HepG2 (cell line): ENCODE measurements at regions not wholly inside any gene's neighbourhood (a gene's known extent, or its start where the extent isn't known, plus 50 kb on each side); places are given as distances from the start of the nearest gene placed in this dataset.
"Not testable (repeated sequence)": the region's sequence is repeated elsewhere in the genome, so short reads cannot be mapped to it uniquely, and the experiment has no call there.

ENCODE experiments used
- ATAC-seq: fragments of 200-7000 bp; cut with Tn5 transposase; 3 replicates; pipeline ENCODE4 v1.9.1; 2020; ENCODE audit warnings: mild to moderate bottlenecking, moderate library complexity
- BruUV-seq: library from RNA; stranded (reverse); fragments of 400-500 nt; replicated peaks from 2 replicates; lab custom pipeline; 2021; lab: Mats Ljungman, UMichigan
- CTCF ChIA-PET: fragments of 300-600 bp; formaldehyde crosslinking; extraction: SDS; loops from one replicate; lab custom pipeline; 2021; ENCODE audit warnings: low total read pairs, inconsistent platforms, low intra/inter-chr PET ratio; lab: Yijun Ruan, JAX
- POLR2A ChIA-PET: fragments of 350-600 bp; sonication (Branson Sonifier 250); formaldehyde crosslinking; loops from one replicate; lab custom pipeline; 2020; ENCODE audit warnings: antibody characterized with exemption, inconsistent platforms; lab: Yijun Ruan, JAX
- DNase-seq: peaks from one replicate; pipeline ENCODE4 v3.0.0-alpha.2; 2015; ENCODE audit warnings: low spot score
- FAIRE-seq: peaks from 3 replicates; lab custom pipeline; 2011; peaks lifted over from hg19 to GRCh38; lab: Jason Lieb, UNC
- H2AFZ ChIP-seq: one replicate; pipeline ENCODE4 v1.6.1; 2011; ENCODE audit warnings: low read length, inconsistent platforms
- H3K27ac ChIP-seq: fragments of 300-600 bp; 3 replicates; pipeline ENCODE4 v1.8.0; 2011; ENCODE audit warnings: mixed run types, mild to moderate bottlenecking, mixed read lengths, low read length, inconsistent platforms; ENCODE audit not compliant: insufficient read depth; ENCODE audit errors: extremely low read length
- H3K27me3 ChIP-seq, 2 experiments: fragments of 200-600 bp in 1 of 2; 2 replicates in 1 of 2; 3 replicates in 1 of 2; pipeline versions ENCODE4 v1.6.0 to v1.8.0; 2011; ENCODE audit warnings: low read length in 2 of 2, mild to moderate bottlenecking in 2 of 2, moderate library complexity in 2 of 2, inconsistent platforms in 1 of 2; ENCODE audit not compliant: insufficient read depth in 2 of 2, control insufficient read depth in 1 of 2
- H3K36me3 ChIP-seq, 2 experiments: fragments of 200-600 bp in 1 of 2; replicated peaks in 1 of 2; 2 replicates in 1 of 2; 3 replicates in 1 of 2; pipeline versions ENCODE4 v1.5.1 to v1.8.0; 2011; ENCODE audit warnings: low read length in 2 of 2, inconsistent platforms in 1 of 2; ENCODE audit not compliant: insufficient read depth in 2 of 2, control insufficient read depth in 1 of 2
- H3K4me1 ChIP-seq: 2 replicates; pipeline ENCODE4 v1.5.1; 2012; ENCODE audit warnings: low read length, inconsistent platforms; ENCODE audit not compliant: insufficient read depth
- H3K4me2 ChIP-seq: 2 replicates; pipeline ENCODE4 v1.6.0; 2011; ENCODE audit warnings: low read depth, low read length, inconsistent platforms
- H3K4me3 ChIP-seq, 3 experiments: fragments of 200-600 bp in 1 of 3; sonication (generic), shearing (Covaris generic) in 1 of 3; replicated peaks in 1 of 3; 2 replicates each; pipeline ENCODE4 v1.5.1; 2011 to 2016; ENCODE audit warnings: low read length in 3 of 3, inconsistent platforms in 2 of 3, low read depth in 2 of 3, mild to moderate bottlenecking in 2 of 3, control low read depth in 1 of 3, mixed read lengths in 1 of 3; ENCODE audit not compliant: insufficient read depth in 1 of 3
- H3K79me2 ChIP-seq: one replicate; pipeline ENCODE4 v1.6.1; 2011; ENCODE audit warnings: low read length, inconsistent platforms; ENCODE audit not compliant: insufficient read depth
- H3K9ac ChIP-seq: 2 replicates; pipeline ENCODE4 v1.6.0; 2011; ENCODE audit warnings: mild to moderate bottlenecking, low read depth, low read length, inconsistent platforms; ENCODE audit not compliant: insufficient read depth
- H3K9me3 ChIP-seq: 2 replicates; pipeline ENCODE4 v1.5.1; 2012; ENCODE audit warnings: mild to moderate bottlenecking, low read length
- H4K20me1 ChIP-seq: 2 replicates; pipeline ENCODE4 v1.6.0; 2011; ENCODE audit warnings: inconsistent platforms, mild to moderate bottlenecking, low read length, moderate library complexity; ENCODE audit not compliant: insufficient read depth
- ZNF260 ChIP-seq: sonication (generic); formaldehyde crosslinking; IDR thresholded peaks from 2 replicates; pipeline ENCODE4 v1.4.0; 2020; ENCODE audit warnings: missing genetic modification reagents, low read depth, mild to moderate bottlenecking, borderline replicate concordance
- ZNF792 ChIP-seq: IDR thresholded peaks from 2 replicates; pipeline ENCODE4 v1.6.1; 2016
- WGBS: methylation state at CpG from one replicate; pipeline ENCODE4 v1.1.6; 2017; ENCODE audit warnings: low lambda C conversion rate; 5-methylcytosine and 5-hydroxymethylcytosine counted together
- in situ Hi-C: cut with HindIII; loops from 2 replicates; pipeline ENCODE4 v1.10.0; 2017; ENCODE audit warnings: low pct_unique_long_range_greater_than_20kb; ENCODE audit not compliant: extremely low pct_ligation_motif_present
- intact Hi-C: fragments of 100-400 bp; cut with micrococcal nuclease; formaldehyde crosslinking; loops from one replicate; pipeline ENCODE4 v1.10.0; 2022; ENCODE audit not compliant: unreplicated experiment
- TF ChIP-seq, protein P1 (sequence below): sonication (generic); formaldehyde crosslinking; IDR thresholded peaks from 2 replicates; pipeline ENCODE4 v1.4.0; 2020; ENCODE audit warnings: missing genetic modification reagents, borderline replicate concordance

GRCh38 chr1:88514544-88515060 lies 169.5 kb upstream of the PKN2 start (continued):
- TF ChIP-seq, protein P1, sequence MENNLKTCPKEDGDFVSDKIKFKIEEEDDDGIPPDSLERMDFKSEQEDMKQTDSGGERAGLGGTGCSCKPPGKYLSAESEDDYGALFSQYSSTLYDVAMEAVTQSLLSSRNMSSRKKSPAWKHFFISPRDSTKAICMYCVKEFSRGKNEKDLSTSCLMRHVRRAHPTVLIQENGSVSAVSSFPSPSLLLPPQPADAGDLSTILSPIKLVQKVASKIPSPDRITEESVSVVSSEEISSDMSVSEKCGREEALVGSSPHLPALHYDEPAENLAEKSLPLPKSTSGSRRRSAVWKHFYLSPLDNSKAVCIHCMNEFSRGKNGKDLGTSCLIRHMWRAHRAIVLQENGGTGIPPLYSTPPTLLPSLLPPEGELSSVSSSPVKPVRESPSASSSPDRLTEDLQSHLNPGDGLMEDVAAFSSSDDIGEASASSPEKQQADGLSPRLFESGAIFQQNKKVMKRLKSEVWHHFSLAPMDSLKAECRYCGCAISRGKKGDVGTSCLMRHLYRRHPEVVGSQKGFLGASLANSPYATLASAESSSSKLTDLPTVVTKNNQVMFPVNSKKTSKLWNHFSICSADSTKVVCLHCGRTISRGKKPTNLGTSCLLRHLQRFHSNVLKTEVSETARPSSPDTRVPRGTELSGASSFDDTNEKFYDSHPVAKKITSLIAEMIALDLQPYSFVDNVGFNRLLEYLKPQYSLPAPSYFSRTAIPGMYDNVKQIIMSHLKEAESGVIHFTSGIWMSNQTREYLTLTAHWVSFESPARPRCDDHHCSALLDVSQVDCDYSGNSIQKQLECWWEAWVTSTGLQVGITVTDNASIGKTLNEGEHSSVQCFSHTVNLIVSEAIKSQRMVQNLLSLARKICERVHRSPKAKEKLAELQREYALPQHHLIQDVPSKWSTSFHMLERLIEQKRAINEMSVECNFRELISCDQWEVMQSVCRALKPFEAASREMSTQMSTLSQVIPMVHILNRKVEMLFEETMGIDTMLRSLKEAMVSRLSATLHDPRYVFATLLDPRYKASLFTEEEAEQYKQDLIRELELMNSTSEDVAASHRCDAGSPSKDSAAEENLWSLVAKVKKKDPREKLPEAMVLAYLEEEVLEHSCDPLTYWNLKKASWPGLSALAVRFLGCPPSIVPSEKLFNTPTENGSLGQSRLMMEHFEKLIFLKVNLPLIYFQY (CRISPR knock-in tag) = no peak
- TF ChIP-seq ZNF792 (CRISPR knock-in tag) = no peak
- TF ChIP-seq ZNF260 = no peak
- TF ChIP-seq, all 625 proteins: peak for 0

DNA sequence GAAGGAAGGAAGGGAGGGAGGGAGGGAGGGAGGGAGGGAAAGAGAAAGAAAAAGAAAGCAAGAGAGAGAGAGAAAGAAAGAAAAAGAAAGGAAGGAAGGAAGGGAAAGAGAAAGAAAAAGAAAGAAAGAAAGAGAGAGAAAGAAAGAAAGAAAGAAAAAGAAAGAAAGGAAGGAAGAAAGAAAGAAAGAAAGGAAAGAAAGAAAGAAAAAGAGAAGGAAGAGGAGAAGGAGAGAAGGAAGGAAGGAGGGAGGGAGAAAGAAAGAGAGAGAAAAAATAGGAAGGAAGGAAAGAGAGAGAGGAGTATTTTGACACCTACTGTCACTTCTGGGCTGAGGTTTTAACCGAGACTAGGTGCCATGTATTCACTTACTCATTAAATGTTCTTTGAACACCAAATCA lies 166.6 kb upstream of the PKN2 start:
- FAIRE-seq, in situ Hi-C loops: not testable (repeated sequence)
- 0% methylated on average over 1 of the region's 1 CpG for WGBS

More for the DNA sequence above, 166.6 kb upstream of the PKN2 start:
- H3K9ac ChIP-seq, POLR2A ChIA-PET, H3K4me2 ChIP-seq, intact Hi-C loops, H3K79me2 ChIP-seq, ATAC-seq, H2AFZ ChIP-seq, H3K27ac ChIP-seq, H3K4me3 ChIP-seq, H4K20me1 ChIP-seq, H3K9me3 ChIP-seq, H3K36me3 ChIP-seq, CTCF ChIA-PET, BruUV-seq, DNase-seq, H3K27me3 ChIP-seq, H3K4me1 ChIP-seq: not testable (repeated sequence)
